GM12878 (cell line): ENCODE measurements at regions not wholly inside any gene's neighbourhood (a gene's known extent, or its start where the extent isn't known, plus 50 kb on each side); places are given as distances from the start of the nearest gene placed in this dataset.

Source experiments
- ATAC-seq: fragments of 200-7000 bp; cut with Tn5 transposase; 3 replicates; pipeline ENCODE4 v1.9.1; 2020; ENCODE audit warnings: mild to moderate bottlenecking, moderate library complexity
- BruUV-seq: library from RNA; stranded (reverse); fragments of 400-500 nt; replicated peaks from 2 replicates; lab custom pipeline; 2021; lab: Mats Ljungman, UMichigan
- CTCF ChIA-PET: fragments of 300-600 bp; sonication (Branson Sonifier 250); formaldehyde crosslinking; extraction: SDS; loops from one replicate; lab custom pipeline; 2021; ENCODE audit warnings: inconsistent platforms; lab: Yijun Ruan, JAX
- POLR2A ChIA-PET: fragments of 350-600 bp; formaldehyde crosslinking; extraction: SDS; loops from one replicate; lab custom pipeline; 2021; ENCODE audit warnings: inconsistent platforms; lab: Charles Lee
- RAD21 ChIA-PET: fragments of 300-600 bp; sonication (Branson Sonifier 250); formaldehyde crosslinking; loops from one replicate; lab custom pipeline; 2023; ENCODE audit warnings: antibody characterized with exemption; ENCODE audit not compliant: unreplicated experiment; lab: Charles Lee
- SMC1A ChIA-PET: fragments of 300-600 bp; sonication (Branson Sonifier 250); formaldehyde crosslinking; loops from one replicate; lab custom pipeline; 2023; ENCODE audit not compliant: unreplicated experiment, uncharacterized antibody; lab: Charles Lee
- DNase-seq: peaks from one replicate; pipeline ENCODE4 v3.0.0-alpha.2; 2011; ENCODE audit warnings: low read depth, low spot score
- FAIRE-seq: peaks from 3 replicates; lab custom pipeline; 2011; peaks lifted over from hg19 to GRCh38; lab: Jason Lieb, UNC
- H2AFZ ChIP-seq: 2 replicates; pipeline ENCODE4 v1.6.0; 2011; ENCODE audit warnings: low read depth, low read length, control low read depth; ENCODE audit not compliant: control insufficient read depth
- H3K27ac ChIP-seq: 2 replicates; pipeline ENCODE4 v1.5.1; 2011; ENCODE audit warnings: control low read depth; ENCODE audit not compliant: control insufficient read depth, insufficient read depth
- H3K27me3 ChIP-seq, 2 experiments: replicated peaks in 1 of 2; 2 replicates each; pipeline versions ENCODE4 v1.6.0 to v1.6.1; 2011; ENCODE audit warnings: low read length in 1 of 2; ENCODE audit not compliant: control insufficient read depth in 2 of 2, insufficient read depth in 2 of 2
- H3K36me3 ChIP-seq, 2 experiments: 2 replicates each; pipeline ENCODE4 v1.5.1; 2011; ENCODE audit warnings: low read length in 1 of 2; ENCODE audit not compliant: control insufficient read depth in 2 of 2, insufficient read depth in 2 of 2
- H3K4me1 ChIP-seq: 2 replicates; pipeline ENCODE4 v1.6.1; 2011; ENCODE audit warnings: mild to moderate bottlenecking, low read length, moderate library complexity, mixed read lengths; ENCODE audit not compliant: control insufficient read depth, insufficient read depth
- H3K4me2 ChIP-seq: 2 replicates; pipeline ENCODE4 v1.6.0; 2011; ENCODE audit warnings: control low read depth; ENCODE audit not compliant: control insufficient read depth, insufficient read depth
- H3K4me3 ChIP-seq: fragments of 200-600 bp; sonication (generic); 2 replicates; pipeline ENCODE4 v1.5.1; 2016
- H3K79me2 ChIP-seq: 2 replicates; pipeline ENCODE4 v1.6.0; 2011; ENCODE audit warnings: low read length; ENCODE audit not compliant: control insufficient read depth, insufficient read depth
- H3K9ac ChIP-seq: 2 replicates; pipeline ENCODE4 v1.8.0; 2011; ENCODE audit warnings: low read length, control low read depth, mixed read lengths; ENCODE audit not compliant: control insufficient read depth, insufficient read depth
- H3K9me3 ChIP-seq: replicated peaks from 3 replicates; pipeline ENCODE4 v1.5.1; 2011; ENCODE audit warnings: mild to moderate bottlenecking, low read length; ENCODE audit not compliant: control insufficient read depth, insufficient read depth
- H4K20me1 ChIP-seq: 2 replicates; pipeline ENCODE4 v1.6.0; 2011; ENCODE audit not compliant: control insufficient read depth, insufficient read depth
- CHD2 ChIP-seq: IDR thresholded peaks from 2 replicates; pipeline ENCODE4 v1.6.1; 2011; ENCODE audit warnings: low read depth, low read length, improper control_type of control experiment, borderline replicate concordance
- CUX1 ChIP-seq: IDR thresholded peaks from 2 replicates; pipeline ENCODE4 v1.6.1; 2012; ENCODE audit warnings: improper control_type of control experiment, low read depth, low read length; ENCODE audit not compliant: insufficient replicate concordance
- EGR1 ChIP-seq, 2 experiments: IDR thresholded peaks; 1 replicate in 1 of 2; 2 replicates in 1 of 2; pipeline ENCODE4 v1.6.1; 2011 to 2012; ENCODE audit warnings: low read depth in 2 of 2, low read length in 2 of 2, borderline replicate concordance in 1 of 2, mild to moderate bottlenecking in 1 of 2, moderate library complexity in 1 of 2
- ETV6 ChIP-seq, 2 experiments: fragments of 450-650 bp in 1 of 2; IDR thresholded peaks in 1 of 2; conservative IDR thresholded peaks in 1 of 2; 2 replicates each; pipeline ENCODE4 v1.6.1; 2014; ENCODE audit warnings: antibody characterized with exemption in 1 of 2, borderline replicate concordance in 1 of 2, low read depth in 1 of 2, mild to moderate bottlenecking in 1 of 2, moderate library complexity in 1 of 2
- HDGF ChIP-seq: fragments of 450-650 bp; IDR thresholded peaks from 2 replicates; pipeline ENCODE4 v1.6.1; 2016; ENCODE audit warnings: antibody characterized with exemption
- IRF3 ChIP-seq: fragments of 450-650 bp; IDR thresholded peaks from 2 replicates; pipeline ENCODE4 v1.6.1; 2014; ENCODE audit warnings: mild to moderate bottlenecking
- MYC ChIP-seq: IDR thresholded peaks from 2 replicates; pipeline ENCODE4 v1.6.1; 2011; ENCODE audit warnings: mild to moderate bottlenecking, low read length, moderate library complexity, inconsistent platforms; ENCODE audit not compliant: insufficient read depth, insufficient replicate concordance, insufficient read length, severe bottlenecking
- POLR2AphosphoS5 ChIP-seq: IDR thresholded peaks from 2 replicates; pipeline ENCODE4 v1.6.1; 2011; ENCODE audit warnings: mild to moderate bottlenecking, low read length, inconsistent platforms
- SMAD1 ChIP-seq: fragments of 450-650 bp; IDR thresholded peaks from 2 replicates; pipeline ENCODE4 v1.6.1; 2018; ENCODE audit warnings: mild to moderate bottlenecking, low read depth; ENCODE audit not compliant: partially characterized antibody
- TCF7 ChIP-seq: IDR thresholded peaks from 2 replicates; pipeline ENCODE4 v1.6.1; 2014; ENCODE audit warnings: antibody characterized with exemption, borderline replicate concordance
- ZSCAN29 ChIP-seq: fragments of 450-650 bp; IDR thresholded peaks from 2 replicates; pipeline ENCODE4 v1.6.1; 2017; ENCODE audit warnings: mild to moderate bottlenecking, moderate library complexity
- WGBS: methylation state at CpG from one replicate; pipeline ENCODE4 v1.1.6; 2016; ENCODE audit warnings: low lambda C conversion rate; ENCODE audit not compliant: insufficient replicate concordance, insufficient coverage; ENCODE audit errors: missing lambda C conversion rate; 5-methylcytosine and 5-hydroxymethylcytosine counted together
- in situ Hi-C: fragments of 300-500 bp; cut with MboI; formaldehyde crosslinking; loops from 9 replicates; pipeline ENCODE4 v1.14.3; 2018; ENCODE audit warnings: mixed read lengths
- intact Hi-C: fragments of 100-400 bp; cut with micrococcal nuclease; formaldehyde crosslinking; loops from one replicate; pipeline ENCODE4 v1.14.2; 2022; ENCODE audit not compliant: unreplicated experiment

GRCh38 chr5:23343121-23343520, 164.3 kb upstream of the PRDM9 start:
- in situ Hi-C loops, result no loop called here
- SMC1A ChIA-PET, result no interaction called here
- no peak overlapping the region for H2AFZ ChIP-seq
- TF ChIP-seq POLR2AphosphoS5 (no peak), CUX1 (no peak), TCF7 (no peak), ZSCAN29 (no peak), CHD2 (no peak), MYC (no peak), HDGF (no peak), ETV6 (conservative IDR thresholded peaks at IDR 0.05 in 1 of 2, IDR thresholded peaks at IDR 0.05 in 1 of 2; ENCODE audit: borderline replicate concordance in 1 of 2, low read depth in 1 of 2) (no peak), SMAD1 (no peak), IRF3 (no peak), EGR1 (IDR thresholded peaks at IDR 0.05; ENCODE audit: borderline replicate concordance in 1 of 2, low read depth in 2 of 2, low read length in 2 of 2) (no peak)
- no peaks in the 10 kb centered on the region for H4K20me1 ChIP-seq
- POLR2A ChIA-PET, result no interaction called here
- BruUV-seq, result no TSS peak
- no peaks in the 10 kb centered on the region for H3K79me2 ChIP-seq
- H3K9me3 ChIP-seq, result no peaks in the 10 kb centered on the region
- no peak overlapping the region for H3K9ac ChIP-seq
- CTCF ChIA-PET, result no interaction called here
- no peaks in the 10 kb centered on the region for H3K36me3 ChIP-seq
- no peak for FAIRE-seq
- RAD21 ChIA-PET, result no interaction called here
- H3K27me3 ChIP-seq, result no peaks in the 10 kb centered on the region
- H3K4me3 ChIP-seq, result no peak overlapping the region
- H3K27ac ChIP-seq, result no peak overlapping the region
- no peak overlapping the region for H3K4me2 ChIP-seq
- intact Hi-C loops, result no loop called here
- WGBS, result 0% methylated on average over 2 of the region's 2 CpGs
- ATAC-seq, result no peak
- no peak for DNase-seq
- no peaks in the 10 kb centered on the region for H3K4me1 ChIP-seq
